GM19438 (cell line): ENCODE measurements at regions not wholly inside any gene's neighbourhood (a gene's known extent, or its start where the extent isn't known, plus 50 kb on each side); places are given as distances from the start of the nearest gene placed in this dataset.

Source experiments
- ATAC-seq: cut with Tn5 transposase; IDR thresholded peaks from one replicate; pipeline ENCODE4 v1.9.1; 2021; ENCODE audit warnings: low read depth; ENCODE audit not compliant: unreplicated experiment

- ATAC-seq: no peak
Observed at GRCh38 chr5:173468821-173469251, 140.6 kb upstream of the STC2 start.

- no peak for ATAC-seq
Observed at GRCh38 chr5:173466227-173466626, 138.0 kb upstream of the STC2 start.

- no peak for ATAC-seq
Observed at GRCh38 chr5:173464813-173465212, 136.6 kb upstream of the STC2 start.

DNA sequence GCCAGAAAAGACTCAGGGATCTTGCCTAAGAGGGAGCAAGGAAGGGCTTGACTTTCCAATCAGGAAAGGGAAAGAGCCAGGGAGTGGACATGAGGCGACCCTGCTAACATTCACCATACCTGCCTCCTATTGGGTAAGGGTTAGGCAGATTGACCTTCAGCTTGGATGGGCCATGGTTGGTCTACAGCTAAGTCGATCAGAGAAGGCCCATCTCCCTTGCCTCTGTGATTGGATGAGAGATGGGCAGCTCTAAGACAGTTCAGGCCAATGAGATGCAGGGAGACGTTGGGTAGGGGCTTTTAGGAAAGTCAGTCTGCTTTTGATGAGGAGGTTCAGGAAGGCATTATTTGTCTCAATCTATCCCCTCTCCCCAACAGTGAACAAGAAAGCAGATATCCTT, 135.0 kb upstream of the STC2 start:
- no peak for ATAC-seq

GRCh38 chr5:173458828-173459609, 130.8 kb upstream of the STC2 start:
- no peak for ATAC-seq

GRCh38 chr5:173457482-173457881, 129.3 kb upstream of the STC2 start:
- no peak for ATAC-seq

GRCh38 chr5:173456751-173457171, 128.5 kb upstream of the STC2 start:
- no peak for ATAC-seq

- ATAC-seq: no peak
Observed at GRCh38 chr5:173456181-173456580, 128.0 kb upstream of the STC2 start.

GRCh38 chr5:173455599-173455957, 127.4 kb upstream of the STC2 start:
- ATAC-seq: no peak

DNA sequence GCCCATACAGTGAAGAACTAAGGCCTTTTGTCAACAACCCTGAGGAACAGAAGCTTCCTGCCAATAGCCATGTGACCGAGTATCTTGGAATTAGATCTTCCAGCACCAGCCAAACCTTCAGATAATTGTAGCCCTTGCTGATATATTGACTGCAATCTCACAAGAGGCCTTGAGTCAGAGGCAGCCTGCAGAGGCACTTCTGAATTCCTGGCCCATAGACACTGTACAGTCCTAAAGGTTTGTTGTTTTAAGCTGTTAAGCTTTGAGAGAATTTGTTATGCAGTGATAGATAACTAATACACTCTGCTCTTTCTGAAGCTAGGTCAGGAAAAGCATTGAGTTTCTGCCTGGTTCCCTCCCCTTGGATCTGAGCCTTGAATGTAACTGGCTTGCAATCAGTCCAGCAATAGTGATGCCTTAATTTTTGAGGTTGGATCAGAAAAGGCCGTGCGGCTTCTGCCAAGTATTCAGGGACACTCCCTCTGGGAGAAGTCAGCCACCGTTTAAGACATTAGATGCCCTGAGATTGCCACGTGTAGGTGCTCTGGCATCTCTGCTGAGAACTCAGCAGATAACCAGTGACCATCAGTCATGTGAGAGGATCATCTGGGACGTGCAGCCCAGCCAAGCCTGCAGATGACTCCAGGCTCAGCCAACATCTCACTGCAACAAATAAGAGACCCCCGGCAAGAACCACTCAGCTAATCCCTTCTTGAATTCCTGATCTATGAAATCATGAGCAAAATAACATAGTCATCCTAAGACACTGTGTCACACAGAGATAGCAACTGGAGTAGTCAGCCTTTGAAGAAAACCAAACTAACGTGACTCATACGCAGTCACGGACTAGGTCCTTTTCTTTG, 126.8 kb upstream of the STC2 start:
- ATAC-seq: no peak

DNA sequence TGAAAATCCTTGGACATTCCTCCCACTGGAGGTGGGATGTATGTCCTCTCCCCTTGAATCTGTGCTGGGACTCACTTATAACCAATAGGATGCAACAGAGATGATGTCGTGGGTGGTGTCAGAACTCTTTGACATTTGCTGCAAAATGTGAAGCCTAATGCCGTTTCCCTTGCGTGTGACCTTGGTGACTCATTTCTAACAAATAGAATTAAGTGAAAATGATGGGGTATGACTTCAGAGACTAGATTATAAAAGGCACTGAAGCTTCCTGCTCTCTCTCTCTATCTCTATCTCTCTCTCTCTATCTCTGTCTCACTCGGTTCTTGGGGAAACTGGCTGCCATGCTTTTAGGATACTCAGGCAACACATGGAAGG, 126.1 kb upstream of the STC2 start:
- no peak for ATAC-seq

DNA sequence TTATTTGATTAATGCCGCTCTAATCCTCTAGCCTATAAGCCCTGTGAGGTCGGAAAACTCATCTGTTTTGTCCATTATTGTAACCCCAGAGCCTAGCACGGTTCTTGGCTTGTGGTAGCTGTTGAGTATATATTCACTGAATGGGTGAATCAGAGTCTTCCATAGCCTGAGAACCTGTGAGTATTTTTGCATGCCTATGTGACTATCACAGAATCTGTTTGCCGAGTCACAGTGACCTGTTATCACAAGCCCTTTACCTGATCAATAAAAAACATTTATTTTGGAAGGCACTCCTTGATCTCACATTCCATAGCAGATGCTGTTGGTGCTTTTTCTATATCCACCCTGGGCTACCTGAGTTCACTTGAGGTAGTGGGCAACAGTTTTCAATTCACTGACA, 125.0 kb upstream of the STC2 start:
- ATAC-seq: no peak

- no peak for ATAC-seq
Observed at GRCh38 chr5:173452119-173452905, 124.1 kb upstream of the STC2 start.

- ATAC-seq: no peak
Observed at GRCh38 chr5:173451651-173452050, 123.4 kb upstream of the STC2 start.

DNA sequence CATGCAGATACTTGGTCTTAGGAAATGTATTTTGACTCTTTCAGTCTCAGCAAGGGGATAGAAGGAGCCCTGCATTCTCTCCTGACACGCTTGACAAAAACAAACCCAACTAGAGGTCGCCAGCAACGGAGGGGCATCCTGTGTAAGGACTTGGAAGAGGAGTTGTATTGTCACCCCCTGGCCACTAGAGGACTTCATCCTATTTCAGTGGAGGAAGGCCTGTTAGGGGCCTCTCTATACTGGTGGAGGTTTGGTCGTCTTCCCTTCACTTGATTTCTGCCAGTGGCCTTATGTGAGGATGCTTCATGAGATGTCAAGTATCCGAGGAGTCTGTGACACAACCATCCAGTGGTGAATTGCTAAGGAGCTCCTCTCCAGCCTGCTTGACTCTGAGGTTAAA, 122.8 kb upstream of the STC2 start:
- ATAC-seq: no peak

- ATAC-seq: no peak
Observed at GRCh38 chr5:173450188-173450587, 122.0 kb upstream of the STC2 start.

DNA sequence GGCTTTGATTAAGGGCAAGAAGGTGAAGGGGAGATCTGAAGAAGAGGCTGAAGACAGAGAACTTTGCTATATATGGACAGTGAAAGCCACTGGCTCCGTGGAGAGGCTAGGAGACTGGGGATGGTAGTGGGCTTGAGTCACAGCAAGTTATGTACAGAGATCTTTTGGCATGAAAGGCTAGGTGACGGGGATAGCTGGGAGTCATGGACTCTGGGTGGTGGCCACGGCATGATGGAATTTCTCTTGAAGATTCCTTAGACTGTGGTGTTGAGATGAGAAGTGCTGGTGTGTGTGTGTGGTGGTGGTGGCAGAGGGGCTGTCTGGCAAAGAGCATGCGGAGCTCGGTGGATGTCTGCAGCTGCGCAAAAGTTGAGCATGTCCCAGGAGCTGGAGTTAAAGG, 120.6 kb upstream of the STC2 start:
- no peak for ATAC-seq

- ATAC-seq: no peak
Observed at GRCh38 chr5:173443971-173444370, 115.8 kb upstream of the STC2 start.

- ATAC-seq: no peak
Observed at GRCh38 chr5:173441053-173441628, 112.9 kb upstream of the STC2 start.

DNA sequence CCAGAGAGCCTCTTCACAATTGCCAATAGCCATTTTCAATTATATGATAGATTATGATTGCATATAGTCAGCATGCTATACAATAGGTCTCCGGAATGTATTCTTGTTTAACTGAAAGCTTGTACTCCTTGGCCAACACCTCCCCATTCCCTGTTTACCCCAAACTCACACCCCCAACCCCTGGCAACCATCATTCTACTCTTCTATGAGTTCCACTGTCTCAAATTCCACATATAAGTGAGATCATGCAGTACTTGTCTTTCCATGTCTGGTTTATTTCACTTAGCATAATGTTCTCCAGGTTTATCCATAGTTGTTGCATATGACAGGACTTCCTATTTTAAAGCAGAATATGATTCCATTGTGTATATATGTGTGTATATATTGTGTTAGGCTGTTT, 110.7 kb upstream of the STC2 start:
- ATAC-seq: no peak

DNA sequence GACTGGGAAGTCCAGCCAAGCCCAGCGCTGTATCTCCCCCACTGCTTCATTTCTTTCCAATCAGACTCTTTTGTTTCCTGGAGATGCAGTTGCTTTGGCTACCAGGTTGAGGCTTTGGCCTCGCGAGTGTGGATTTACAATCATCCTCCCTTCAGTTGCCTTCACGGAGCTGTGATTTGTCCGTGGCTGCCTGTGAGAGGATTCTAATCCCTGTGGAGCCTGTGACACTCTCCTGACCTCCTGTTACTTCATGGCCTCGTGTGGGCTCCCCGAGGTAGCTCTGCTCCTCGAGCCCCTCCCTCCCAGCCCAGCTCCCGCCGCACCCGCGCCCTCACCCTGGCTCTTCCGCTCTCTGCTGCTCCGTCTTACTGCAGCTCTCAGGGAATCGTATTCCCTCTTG, 107.2 kb upstream of the STC2 start:
- ATAC-seq: no peak
